GM19351 (cell line): ENCODE measurements at regions not wholly inside any gene's neighbourhood (a gene's known extent, or its start where the extent isn't known, plus 50 kb on each side); places are given as distances from the start of the nearest gene placed in this dataset.
"Not testable (repeated sequence)": the region's sequence is repeated elsewhere in the genome, so short reads cannot be mapped to it uniquely, and the experiment has no call there.

Experiments used
- ATAC-seq: cut with Tn5 transposase; IDR thresholded peaks from one replicate; pipeline ENCODE4 v1.9.1; 2021; ENCODE audit warnings: mild to moderate bottlenecking, moderate library complexity; ENCODE audit not compliant: unreplicated experiment

DNA sequence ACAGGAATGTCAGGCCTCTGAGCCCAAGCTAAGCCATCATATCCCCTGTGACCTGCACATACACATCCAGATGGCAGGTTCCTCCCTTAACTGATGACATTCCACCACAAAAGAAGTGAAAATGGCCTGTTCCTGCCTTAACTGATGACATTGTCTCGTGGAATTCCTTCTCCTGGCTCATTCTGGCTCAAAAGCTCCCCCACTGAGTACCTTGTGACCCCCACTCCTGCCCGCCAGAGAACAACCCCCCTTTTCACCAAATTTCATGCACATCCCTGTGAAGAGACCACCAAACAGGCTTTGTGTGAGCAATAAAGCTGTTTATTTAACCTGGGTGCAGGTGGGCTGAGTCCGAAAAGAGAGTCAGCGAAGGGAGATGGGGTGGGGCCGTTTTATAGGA is 447.4 kb downstream of the FGF13 start:
- not testable (repeated sequence) for ATAC-seq

DNA sequence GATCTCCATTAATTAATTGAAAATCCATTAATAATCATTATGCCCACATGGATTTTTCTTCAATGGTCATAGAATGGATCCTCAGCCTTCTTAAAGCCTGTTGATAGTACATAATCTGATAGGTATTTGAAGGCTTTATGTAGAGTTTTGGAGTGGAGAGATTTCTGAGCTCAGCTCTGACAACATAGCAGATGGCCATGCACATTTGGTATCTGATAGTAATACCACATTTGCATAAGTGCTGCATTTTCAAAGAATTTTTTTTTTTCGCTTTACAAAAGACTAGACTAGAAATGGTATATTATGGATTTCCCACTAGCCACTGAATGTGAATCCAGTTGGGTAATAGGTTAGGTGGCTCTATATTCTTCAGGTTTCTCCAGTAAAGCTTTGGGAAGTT is 440.6 kb downstream of the FGF13 start:
- no peak for ATAC-seq

DNA sequence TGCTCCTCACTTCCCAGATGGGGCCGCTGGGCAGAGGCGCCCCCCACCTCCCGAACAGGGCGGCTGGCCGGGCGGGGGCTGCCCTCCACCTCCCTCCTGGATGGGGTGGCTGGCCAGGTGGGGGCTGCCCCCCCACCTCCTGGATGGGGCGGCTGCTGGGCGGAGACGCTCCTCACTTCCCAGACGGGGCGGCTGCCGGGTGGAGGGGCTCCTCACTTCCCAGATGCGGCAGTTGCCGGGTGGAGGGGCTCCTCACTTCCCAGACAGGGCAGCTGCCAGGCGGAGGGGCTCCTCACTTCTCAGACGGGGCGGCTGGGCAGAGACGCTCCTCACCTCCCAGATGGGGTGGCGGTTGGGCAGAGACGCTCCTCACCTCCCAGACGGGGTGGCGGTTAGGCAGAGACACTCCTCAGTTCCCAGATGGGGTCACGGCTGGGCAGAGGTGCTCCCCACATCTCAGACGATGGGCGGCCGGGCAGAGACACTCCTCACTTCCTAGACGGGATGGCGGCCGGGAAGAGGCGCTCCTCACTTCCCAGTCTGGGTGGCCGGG is 428.8 kb downstream of the FGF13 start:
- ATAC-seq = not testable (repeated sequence)

DNA sequence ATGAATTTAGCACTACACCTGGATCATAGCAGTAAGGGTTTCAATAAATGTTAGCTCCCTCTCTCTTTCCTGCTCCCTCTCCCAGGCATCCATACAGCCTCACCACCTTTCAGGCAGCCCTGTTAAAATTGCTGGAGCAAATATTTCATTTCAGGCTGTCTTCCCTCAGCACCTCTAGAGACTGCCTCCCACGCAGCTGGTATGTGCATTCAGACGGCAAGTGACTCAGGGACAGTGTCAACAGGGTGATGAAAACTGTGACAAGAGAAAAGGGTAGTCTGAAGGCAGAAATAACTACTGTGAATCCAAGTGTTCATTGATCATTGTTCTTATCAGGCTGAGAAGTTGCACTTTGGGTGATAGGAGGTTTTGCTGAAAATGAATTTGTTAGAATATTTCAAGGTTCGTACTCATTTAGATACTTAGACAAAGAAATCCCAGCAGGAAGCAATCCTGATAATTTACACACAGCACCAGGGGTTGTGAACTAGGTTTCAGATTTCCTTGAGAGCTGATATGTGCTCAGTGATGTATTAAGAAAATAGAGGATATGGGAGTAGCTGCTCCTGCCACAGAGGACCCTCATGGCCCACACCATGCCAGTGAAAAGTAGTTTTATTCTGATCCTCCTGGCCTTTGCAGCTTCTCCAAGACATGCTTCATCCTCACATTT is 424.2 kb downstream of the FGF13 start:
- ATAC-seq = no peak

DNA sequence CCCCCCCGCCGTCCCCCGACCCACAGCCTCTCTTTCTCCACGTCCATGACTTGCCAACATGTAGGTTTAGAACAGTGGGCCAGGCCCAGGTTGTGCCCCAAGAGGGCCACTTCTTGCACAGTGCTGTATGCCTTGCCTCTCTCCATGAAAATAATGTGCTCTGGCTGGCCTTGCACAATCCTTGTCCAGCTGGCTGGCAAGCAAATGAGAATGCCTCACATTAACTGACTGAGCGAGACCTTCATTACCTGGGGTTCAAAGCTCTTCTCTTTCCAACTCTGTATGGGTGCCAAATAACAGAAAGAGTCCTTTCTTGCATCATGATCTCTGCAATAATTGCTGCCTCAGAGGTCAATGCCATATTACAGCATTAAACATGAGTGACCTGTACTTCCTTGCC is 416.6 kb downstream of the FGF13 start:
- ATAC-seq = no peak

DNA sequence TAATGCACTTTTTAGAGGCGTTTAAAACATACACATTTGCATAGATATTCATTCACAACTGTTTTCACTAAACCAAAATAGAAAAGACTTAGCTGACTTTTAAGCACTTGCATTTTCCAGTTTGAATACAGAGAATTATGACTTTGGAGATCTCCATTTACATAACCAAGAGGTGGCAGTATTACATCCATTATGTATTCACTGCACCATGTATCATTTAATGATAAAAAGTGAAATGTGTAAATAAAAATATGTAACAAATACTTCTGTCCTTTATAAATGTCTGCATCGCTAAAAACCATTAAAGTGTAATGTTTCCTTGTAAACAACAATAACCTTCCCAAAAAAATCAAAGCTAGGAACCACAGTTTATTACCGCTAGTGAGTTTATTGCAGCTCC is 413.2 kb downstream of the FGF13 start:
- no peak for ATAC-seq

DNA sequence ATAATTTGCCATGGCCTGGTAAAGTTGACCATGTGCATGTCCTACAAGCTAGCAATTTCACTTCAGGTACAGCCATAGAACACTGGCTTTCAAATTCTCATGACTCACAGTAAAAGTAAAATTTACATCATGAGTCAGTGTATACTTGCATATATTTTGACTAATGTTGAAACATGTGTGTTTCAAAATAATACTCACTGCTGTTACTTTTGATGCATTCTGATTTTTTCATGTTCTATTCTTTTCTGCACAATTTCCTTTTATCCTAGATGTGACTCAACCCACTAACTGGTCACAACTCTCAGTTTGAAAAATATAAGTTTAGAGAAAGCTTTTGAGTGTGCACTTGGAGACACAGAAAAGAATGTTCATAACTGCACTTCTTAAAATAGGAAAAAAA is 365.7 kb downstream of the FGF13 start:
- no peak for ATAC-seq

DNA sequence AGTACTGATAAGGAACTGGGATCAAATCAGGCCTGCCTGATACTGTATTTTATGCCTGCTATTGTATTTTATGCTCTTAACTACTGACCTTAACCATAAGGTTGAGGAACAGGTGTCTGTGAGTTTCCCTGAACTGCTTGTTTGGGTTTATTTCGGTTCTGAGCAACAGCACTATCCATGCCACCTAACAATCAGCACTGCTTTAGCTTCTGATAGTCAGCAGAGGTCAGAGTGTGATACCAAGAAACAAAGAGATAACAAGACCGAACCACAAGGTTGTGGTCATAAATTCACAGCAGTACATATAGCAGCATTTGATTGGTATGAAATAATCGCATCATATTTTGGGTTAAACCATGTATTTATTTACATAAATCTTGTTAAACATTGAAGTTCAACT is 362.2 kb downstream of the FGF13 start:
- no peak for ATAC-seq

DNA sequence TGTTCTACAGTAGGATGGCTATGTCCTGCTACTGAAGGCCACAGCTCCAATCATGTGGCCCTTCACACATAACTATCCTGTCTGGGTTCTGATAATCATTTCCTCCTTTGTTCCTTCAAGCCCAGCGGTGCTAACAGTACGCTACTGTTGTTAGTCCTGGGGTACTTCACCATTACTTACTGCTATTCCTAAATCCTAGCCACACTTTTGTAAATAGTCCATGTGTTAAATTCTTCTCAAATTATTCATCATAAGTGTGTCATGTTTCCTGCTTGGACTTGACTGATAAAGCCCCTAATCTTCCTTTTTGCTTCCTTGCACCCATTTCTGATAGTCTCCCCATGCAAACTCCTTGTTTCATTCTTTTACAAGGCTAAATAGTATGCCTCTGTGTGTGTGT is 332.6 kb downstream of the FGF13 start:
- ATAC-seq = no peak

DNA sequence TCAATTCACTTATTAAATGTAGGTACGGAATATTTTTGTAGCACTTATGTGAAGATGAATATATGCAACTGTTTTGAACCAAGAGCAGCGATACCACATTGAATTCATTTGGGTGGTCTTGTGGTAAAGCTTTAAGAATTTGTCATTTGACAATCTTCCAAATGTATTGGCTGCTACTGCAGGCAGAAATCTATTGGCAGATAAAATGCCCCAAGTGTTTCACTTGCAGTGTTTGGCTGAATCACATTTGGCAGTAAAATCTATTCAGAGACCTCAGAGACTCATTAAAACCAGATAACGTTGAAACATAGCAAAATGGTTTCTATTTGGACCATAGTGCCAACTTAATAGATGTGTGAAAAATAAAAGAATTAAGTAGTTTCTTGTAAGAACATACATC is 303.4 kb downstream of the FGF13 start:
- ATAC-seq = no peak

DNA sequence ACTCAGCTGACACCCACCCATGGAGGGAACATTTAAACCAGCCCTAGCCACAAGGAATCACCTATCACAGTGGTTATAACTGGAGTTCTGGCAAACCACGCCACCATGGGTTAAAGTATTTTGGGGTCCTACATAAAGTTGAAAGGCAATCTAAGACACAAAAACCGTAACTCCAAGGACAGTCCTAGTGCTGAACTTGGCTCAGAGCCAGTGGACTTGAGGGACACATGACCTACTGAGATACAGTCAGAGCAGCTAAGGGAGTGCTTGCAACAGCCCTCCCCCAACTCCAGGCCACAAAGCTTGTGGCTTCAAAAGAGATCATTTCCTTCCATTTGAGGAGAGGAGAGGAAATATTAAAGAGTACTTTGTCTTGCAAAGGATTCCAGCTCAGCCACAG is 300.5 kb downstream of the FGF13 start:
- no peak for ATAC-seq
